ENCODE measurements at regions not wholly inside any gene's neighbourhood (a gene's known extent, or its start where the extent isn't known, plus 50 kb on each side); places are given as distances from the start of the nearest gene placed in this dataset.

DNA sequence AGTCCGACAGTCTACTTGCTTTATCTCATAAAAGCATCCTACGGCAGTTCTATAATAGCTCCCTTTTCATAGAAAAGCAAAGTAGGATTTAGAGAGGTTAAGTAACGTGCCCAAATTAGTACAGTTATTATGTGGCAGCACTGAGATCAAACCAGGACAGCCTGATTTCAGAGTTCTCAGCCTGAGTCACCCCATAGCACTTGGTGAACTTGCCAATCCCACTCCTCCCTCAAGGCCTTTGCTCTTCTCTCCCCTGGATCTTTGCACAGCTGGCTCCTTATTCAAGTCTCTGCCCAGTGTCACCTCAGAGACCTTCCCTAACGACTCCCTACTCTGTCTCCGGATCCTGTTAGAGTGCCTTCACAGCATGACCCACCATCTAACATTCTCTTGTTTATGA lies 438.0 kb upstream of the NFE2L3 start:
- in situ Hi-C loops (cut with HindIII; ENCODE audit: low pct_ligation_motif_present, low sequenced_read_pairs), result no loop called here
- Histone ChIP-seq H3K27me3 (replicated peaks) (no peaks in the 10 kb centered on the region), H3K27ac (no peak overlapping the region), H3K4me3 (ENCODE audit: low read depth, low read length) (no peak overlapping the region), H3K36me3 (replicated peaks) (no peaks in the 10 kb centered on the region)
- DNase-seq, result no peak
- TF ChIP-seq, protein P1, sequence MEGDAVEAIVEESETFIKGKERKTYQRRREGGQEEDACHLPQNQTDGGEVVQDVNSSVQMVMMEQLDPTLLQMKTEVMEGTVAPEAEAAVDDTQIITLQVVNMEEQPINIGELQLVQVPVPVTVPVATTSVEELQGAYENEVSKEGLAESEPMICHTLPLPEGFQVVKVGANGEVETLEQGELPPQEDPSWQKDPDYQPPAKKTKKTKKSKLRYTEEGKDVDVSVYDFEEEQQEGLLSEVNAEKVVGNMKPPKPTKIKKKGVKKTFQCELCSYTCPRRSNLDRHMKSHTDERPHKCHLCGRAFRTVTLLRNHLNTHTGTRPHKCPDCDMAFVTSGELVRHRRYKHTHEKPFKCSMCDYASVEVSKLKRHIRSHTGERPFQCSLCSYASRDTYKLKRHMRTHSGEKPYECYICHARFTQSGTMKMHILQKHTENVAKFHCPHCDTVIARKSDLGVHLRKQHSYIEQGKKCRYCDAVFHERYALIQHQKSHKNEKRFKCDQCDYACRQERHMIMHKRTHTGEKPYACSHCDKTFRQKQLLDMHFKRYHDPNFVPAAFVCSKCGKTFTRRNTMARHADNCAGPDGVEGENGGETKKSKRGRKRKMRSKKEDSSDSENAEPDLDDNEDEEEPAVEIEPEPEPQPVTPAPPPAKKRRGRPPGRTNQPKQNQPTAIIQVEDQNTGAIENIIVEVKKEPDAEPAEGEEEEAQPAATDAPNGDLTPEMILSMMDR (IDR thresholded peaks at IDR 0.05; ENCODE audit: low read depth, low read length, missing control alignments), result no peak

DNA sequence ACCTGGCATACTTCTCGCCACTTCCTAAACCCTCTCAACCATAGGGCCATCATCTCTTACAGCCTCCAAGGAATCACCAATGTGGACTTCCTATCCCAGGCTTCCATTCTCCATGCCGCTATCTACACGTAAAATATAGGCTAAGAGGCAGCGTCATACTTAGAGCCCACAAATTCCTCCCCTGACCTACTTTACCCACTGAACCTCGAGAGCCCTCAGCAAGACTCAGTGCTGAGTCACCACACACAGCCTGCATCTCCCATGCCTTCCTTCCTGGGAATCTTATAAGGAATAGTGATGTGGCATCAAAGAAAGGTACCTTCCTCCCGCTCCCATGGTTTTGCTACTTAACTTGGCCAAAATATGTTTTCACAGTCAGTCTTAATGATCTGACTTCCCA lies 435.6 kb upstream of the NFE2L3 start:
- TF ChIP-seq, protein P1 (IDR thresholded peaks at IDR 0.05; ENCODE audit: low read depth, low read length, missing control alignments), result no peak
- in situ Hi-C loops (cut with HindIII; ENCODE audit: low pct_ligation_motif_present, low sequenced_read_pairs), result no loop called here
- peak; percentile 76 for DNase-seq
- no peaks in the 10 kb centered on the region for H3K27me3 ChIP-seq (replicated peaks)
- no peak overlapping the region for H3K27ac ChIP-seq
- no peaks in the 10 kb centered on the region for H3K36me3 ChIP-seq (replicated peaks)
- H3K4me3 ChIP-seq (ENCODE audit: low read depth, low read length), result no peak overlapping the region

DNA sequence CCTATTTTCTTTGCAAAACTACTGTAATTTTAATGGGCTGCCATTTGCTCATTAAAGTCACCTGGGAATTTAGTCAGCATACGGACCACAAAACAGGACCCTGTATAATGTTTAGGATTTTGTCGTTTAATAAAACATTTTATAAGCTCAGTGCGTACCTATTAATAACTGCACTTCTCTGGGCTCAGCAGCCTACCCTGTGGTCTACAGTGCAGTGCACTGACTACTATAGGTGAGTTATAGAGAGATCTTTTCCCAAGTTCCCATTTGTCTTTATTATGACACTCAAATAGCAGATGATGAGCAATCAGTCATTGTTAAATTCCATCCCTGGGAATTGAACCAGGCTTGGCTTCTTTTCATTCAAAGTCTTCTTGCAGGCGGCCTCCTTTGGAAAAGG lies 433.4 kb upstream of the NFE2L3 start:
- in situ Hi-C loops (cut with HindIII; ENCODE audit: low pct_ligation_motif_present, low sequenced_read_pairs), result no loop called here
- Histone ChIP-seq H3K27me3 (replicated peaks) (no peaks in the 10 kb centered on the region), H3K4me3 (ENCODE audit: low read depth, low read length) (no peak overlapping the region), H3K27ac (no peak overlapping the region), H3K36me3 (replicated peaks) (no peaks in the 10 kb centered on the region)
- TF ChIP-seq, protein P1 (IDR thresholded peaks at IDR 0.05; ENCODE audit: low read depth, low read length, missing control alignments), result no peak
- no peak for DNase-seq

DNA sequence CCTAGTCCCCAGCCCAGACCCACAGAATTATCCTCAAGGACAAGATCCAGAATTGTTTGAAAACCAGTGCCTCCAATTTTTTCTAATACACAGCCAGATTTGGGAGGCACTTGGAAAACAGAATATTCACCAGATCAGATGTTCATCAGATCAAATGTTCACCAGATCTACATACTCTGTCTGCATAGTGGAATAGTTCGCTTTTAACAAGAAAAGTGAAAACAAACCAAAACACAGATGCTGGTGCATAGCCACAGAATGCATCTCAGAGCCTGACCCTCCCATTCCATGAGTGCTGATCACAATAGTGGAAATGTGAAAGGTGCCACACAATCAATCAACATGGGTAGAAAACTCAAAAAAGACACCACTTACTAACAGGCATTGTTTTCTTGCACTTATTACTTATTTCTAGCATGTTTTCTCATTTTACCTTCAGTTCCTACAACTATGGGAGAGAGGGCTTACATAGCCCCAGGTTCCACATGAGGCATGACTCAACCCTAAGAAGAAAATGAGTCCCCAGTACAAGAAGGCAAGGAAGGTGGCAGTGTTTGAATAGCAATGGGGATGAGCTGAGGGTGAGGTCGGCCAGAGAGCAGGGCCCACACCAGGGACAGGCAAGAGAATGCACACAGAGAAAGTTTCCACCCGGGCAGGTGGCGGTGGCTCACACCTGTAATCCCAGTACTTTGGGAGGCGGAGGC lies 432.7 kb upstream of the NFE2L3 start:
- TF ChIP-seq, protein P1 (IDR thresholded peaks at IDR 0.05; ENCODE audit: low read depth, low read length, missing control alignments), result no peak
- H3K36me3 ChIP-seq (replicated peaks), result no peaks in the 10 kb centered on the region
- in situ Hi-C loops (cut with HindIII; ENCODE audit: low pct_ligation_motif_present, low sequenced_read_pairs), result no loop called here
- no peak for DNase-seq
- no peak overlapping the region for H3K27ac ChIP-seq
- no peaks in the 10 kb centered on the region for H3K27me3 ChIP-seq (replicated peaks)
- H3K4me3 ChIP-seq (ENCODE audit: low read depth, low read length), result no peak overlapping the region

DNA sequence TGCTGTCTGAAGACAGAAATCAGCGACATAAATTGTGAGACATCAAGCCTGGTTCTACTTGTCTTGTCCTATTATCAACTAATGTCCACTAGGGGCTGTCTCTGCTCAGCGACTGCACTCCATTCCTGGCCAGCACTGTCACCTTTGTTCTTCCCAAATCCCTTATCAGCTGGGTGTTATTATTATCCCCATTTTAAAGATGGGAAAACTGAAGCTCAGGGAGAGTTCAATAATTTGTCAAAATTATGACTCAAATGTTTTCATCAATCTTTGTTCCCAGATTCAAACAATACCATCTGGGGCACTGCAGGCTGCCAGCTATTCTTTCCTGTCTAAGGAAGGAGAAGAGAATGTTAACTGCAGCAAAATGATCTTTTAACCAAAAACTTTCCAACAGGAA lies 431.6 kb upstream of the NFE2L3 start:
- in situ Hi-C loops (cut with HindIII; ENCODE audit: low pct_ligation_motif_present, low sequenced_read_pairs), result no loop called here
- Histone ChIP-seq H3K27ac (no peak overlapping the region), H3K27me3 (replicated peaks) (no peaks in the 10 kb centered on the region), H3K36me3 (replicated peaks) (no peaks in the 10 kb centered on the region), H3K4me3 (ENCODE audit: low read depth, low read length) (no peak overlapping the region)
- TF ChIP-seq, protein P1 (IDR thresholded peaks at IDR 0.05; ENCODE audit: low read depth, low read length, missing control alignments), result peak; percentile 72
- DNase-seq, result peak; percentile 17

DNA sequence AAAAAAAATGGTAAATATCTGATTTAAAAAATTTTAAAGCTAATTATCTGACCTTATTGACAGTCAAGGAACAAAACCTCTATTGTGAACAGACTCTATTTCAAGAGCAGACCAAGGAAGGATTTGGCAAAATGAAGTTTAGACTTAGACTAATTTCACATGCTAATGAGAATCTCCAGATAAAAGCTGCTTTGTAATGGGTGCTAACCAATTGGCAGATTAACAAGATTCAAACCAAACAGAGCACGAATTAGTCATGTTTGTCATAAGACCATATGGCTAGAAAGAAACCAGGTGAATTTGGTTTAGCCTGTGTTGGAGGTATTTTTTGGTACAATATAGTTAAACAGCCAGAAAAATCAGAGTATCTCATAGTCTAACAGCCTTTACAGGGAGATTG lies 429.1 kb upstream of the NFE2L3 start:
- no peaks in the 10 kb centered on the region for H3K36me3 ChIP-seq (replicated peaks)
- in situ Hi-C loops (cut with HindIII; ENCODE audit: low pct_ligation_motif_present, low sequenced_read_pairs), result no loop called here
- TF ChIP-seq, protein P1 (IDR thresholded peaks at IDR 0.05; ENCODE audit: low read depth, low read length, missing control alignments), result no peak
- H3K4me3 ChIP-seq (ENCODE audit: low read depth, low read length), result no peak overlapping the region
- H3K27me3 ChIP-seq (replicated peaks), result no peaks in the 10 kb centered on the region
- no peak overlapping the region for H3K27ac ChIP-seq
- no peak for DNase-seq

Data from brain microvascular endothelial cell (primary cell).